Urothelium cell line (cell line): ENCODE measurements at regions not wholly inside any gene's neighbourhood (a gene's known extent, or its start where the extent isn't known, plus 50 kb on each side); places are given as distances from the start of the nearest gene placed in this dataset.

Experiments used
- DNase-seq: peaks from one replicate; pipeline ENCODE4 v3.0.0; 2011; ENCODE audit warnings: low spot score, mixed read lengths
- FAIRE-seq: peaks from 2 replicates; lab custom pipeline; 2011; peaks lifted over from hg19 to GRCh38; lab: Jason Lieb, UNC

DNA sequence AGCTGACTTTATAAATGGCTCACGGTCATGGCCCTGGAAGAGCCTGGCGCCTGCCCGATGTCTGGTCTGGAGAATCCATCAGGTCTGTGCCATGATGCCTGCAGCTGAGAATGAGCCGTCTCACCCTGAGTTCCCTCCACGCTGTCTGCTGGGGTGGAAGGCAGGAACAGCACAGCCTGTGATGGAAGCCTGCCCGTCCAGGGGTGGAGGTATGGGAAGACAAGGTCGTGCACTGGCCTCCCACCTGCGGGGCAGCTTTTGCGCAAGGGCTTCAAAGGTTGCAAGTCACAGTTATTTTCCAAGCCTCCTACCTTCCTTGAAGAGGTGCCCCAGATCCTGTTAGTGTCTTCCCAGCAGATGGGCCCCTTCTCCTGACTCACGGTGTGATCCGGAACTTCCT lies 275.5 kb downstream of the FAM43A start:
- DNase-seq (no peak), FAIRE-seq (no peak)

DNA sequence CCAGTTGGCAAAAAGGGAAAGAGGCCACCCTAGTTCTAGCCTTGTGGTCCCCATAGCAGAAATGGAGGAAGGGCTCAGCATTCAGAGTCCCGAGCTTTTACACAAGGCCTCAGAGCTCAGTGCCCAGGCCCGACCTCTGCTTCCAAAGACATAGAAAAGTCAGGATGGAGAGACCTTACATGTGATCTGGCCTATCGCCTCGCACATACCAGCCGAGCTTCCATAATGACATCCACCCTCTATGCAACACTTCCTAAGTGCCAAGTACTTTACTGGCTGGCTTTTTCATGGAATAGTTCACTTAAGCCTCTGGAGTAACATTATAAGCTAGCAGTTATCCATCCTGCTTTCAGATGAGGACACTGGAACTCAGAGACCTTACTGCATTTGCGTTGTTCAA lies 275.9 kb downstream of the FAM43A start:
- DNase-seq (no peak), FAIRE-seq (no peak)

DNA sequence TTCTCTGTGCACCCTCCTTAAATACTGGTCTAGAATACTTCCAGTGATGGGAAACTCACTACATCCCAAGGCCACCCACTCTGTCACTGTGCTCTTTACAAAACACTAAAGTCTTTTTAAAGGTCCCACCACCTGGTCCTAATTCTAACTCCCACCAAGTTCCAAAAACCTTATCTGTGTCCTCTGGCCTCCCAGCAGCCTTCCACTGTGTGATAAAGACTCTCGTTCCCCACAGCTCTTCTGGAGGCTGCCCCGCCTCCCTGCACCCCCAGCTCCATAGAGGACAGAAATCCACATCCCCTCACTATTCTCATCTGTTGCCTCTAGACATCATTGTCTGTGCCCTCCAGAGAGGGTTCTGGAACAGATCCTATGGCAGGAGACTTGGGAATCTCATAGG lies 276.4 kb downstream of the FAM43A start:
- no peak for DNase-seq
- FAIRE-seq: no peak

DNA sequence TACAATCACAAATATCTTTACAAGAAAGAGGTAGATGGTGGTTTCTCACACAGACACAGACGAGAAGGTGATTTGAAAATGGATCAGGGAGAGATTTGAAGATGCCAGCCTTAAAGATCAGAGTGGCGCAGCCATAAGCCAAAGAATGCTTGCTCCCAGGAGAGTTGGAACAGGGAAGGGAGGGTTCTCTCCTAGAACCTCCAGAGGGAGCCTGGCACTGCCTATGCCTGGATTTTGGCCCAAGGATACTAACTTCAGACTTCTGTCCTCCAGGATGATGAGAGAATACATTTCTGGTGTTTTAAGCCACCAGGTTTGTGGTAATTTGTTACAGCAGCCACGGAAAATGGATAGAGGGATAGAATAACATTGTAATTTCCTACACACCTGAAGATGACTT lies 279.1 kb downstream of the FAM43A start:
- FAIRE-seq (no peak), DNase-seq (no peak)

DNA sequence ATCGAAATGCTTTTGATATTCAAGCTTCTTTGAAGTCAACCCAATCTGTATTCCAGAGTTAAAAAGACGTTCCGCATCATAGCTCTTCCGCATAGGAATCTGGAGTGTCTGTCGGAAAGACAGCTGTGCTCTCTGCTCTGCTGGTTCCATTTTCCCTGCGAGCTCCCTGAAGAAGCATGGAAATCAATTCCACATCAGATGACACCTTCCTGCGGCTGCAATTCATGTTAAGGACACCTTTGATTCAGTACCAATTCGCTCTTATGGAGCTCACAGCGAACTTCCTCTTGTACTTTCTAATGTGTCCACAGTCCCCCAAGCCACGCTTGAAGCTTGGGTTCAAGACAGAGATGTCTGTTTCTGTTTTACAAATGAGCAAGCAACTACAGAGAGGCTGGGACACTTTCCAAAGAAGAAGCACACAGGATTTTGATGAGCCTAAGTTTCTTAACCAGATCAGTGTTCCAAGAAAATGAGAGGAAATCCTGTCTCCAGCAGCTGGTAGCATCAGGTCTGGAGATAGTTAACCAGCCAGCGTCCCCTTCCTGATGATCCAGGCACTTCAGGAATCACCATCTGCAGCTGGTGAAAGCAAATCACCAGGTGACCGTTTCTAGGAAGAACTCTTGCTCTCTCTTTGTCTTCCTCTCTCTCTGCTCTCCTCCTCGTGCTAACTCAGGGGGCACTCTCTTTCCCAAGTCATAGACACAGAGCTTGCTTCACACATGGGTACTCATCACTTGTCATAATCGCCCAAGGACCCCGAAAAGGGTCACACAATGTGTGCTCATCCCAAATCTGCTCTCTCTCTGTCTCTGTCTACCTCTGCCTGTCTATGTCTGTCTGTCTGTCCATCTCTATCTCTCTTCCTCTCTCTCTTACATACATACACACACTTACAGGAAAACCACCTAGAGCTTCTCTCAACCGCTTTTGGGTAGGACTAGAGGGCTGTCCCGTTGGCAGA lies 281.8 kb downstream of the FAM43A start:
- DNase-seq: no peak
- FAIRE-seq: no peak

DNA sequence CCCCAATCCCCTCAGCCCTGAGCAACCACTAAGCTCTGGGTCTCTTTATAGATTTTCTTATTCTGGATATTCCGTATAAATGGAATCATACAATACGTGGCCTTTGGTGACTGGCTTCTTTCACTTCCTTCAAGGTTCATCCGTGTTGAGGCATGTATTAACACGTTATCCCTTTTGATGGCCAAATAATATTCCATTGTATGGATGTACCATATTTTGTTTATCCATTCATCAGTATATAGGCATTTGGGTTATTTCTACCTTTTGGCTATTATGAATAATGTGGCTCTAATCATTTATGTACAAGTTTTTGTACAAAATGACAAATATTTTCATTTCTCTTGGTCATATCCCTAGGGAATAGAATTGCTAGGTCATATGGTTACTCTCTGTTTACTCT lies 284.4 kb downstream of the FAM43A start:
- no peak for FAIRE-seq
- DNase-seq: no peak

DNA sequence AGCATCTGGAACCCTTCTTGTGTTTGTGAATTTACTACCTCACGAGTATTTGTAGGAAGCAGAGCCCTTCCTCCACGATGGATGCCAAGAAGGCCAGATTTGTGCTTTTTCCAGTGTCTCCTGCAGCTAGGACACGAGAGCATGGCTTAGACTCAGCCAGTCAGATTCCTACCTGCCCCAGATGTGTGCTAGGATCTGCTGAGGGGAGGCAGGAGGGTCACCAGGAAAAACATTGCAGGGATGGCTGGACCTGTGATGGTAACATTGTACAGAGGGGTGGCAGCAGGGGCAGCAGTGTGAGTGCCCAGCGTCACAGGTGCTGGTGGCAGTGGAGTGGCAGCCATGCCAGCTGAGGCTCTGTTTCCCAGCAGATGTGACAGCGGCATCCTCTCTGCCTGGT lies 285.3 kb downstream of the FAM43A start:
- DNase-seq (no peak), FAIRE-seq (no peak)

DNA sequence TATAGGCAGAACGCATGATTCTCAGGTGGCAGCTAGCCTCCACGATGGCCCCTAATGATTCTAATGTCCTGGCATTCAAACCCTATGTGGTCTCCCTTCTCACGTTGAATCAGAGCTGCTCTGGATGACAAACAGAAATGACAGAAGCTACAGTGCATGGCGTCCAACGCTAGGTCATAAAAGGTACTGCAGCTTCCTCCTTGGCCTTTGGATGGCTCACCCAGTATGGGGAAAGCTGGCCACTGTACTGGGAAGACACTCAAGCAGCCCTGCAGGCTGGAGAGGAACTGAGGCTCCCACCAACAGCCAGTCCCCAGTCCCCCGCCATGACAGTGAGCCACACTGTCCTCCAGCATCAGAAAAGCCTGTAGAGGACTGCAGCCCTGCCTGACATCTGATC lies 286.3 kb downstream of the FAM43A start:
- FAIRE-seq (no peak), DNase-seq (no peak)

DNA sequence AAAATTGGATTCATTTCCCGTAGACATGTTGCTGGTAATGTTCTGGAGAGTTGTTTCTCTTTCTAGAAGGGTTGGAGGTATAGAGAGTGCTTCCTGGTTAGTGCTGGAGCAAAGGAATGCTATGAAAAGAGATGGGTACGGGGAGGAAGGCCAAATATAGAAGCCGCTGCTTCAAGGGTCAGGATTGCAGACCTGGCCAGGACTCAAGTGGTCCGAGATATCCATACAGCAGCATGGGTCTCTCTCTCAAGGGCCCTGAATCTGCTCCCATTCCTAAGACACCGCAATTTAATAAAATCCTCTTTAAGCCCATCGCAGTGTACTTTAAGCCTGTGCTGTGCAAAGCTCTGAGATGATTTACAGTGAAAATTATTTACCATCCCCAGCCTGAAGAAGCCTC lies 287.0 kb downstream of the FAM43A start:
- FAIRE-seq (no peak), DNase-seq (no peak)

DNA sequence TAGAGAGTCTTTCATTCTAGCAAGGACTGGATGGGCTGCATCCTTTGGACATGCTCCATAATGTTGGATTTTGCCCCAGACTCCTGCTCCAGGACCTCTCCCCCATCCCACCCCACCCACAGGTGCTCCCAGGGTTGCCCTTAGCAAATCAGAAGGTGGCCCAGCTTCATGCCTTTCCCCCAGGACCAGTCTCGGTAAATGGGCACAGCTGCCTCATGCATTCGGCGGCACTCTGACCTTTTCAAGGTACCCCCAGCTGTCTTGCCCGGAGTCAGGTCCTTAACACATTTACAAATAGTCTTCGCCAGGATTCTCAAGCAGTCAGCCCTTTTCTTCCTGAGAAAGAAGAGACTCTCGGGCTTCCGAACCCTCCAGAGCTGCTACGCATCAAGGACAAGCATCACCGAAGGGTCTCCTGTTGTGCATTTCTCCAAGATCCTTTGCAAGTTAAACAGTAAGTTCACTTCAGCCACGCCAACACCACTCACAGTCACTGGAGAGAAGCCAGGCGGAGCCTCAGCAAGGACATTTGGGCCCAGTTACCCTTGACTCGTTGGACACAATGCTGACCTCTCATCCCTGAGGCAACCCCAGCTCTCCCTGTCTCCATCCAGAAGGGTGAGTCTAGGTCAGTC lies 287.8 kb downstream of the FAM43A start:
- FAIRE-seq: no peak
- no peak for DNase-seq

DNA sequence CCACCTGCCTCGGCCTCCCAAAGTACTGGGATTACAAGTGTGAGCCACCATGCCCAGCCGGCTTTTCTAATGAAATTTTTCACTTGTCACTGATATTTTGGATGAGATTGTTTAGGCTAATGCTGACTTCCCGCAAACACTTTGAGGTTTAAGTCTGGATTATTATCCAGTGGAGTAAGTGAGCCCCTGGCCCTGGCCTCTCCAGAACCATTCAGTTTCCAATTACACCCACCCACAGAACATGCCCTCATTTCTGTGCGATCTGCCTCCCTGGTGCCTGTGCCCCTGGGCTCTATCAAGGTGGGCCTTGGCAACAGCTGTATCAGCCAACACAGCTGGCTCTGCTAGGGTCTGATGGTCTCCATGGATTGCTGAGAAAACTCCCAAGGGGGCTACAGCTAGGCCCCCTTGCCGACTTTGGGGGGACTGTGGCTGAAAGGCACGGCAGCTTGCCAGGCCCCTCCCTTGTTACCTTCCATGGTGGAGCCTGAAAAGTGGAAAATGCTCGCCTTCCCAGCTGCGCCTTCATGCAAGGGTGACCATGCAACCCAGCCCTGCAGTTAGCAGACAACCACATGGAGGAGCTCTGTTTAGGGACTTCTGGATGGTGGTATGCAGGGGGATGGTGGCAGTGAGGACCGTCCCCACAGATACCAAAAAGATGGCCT lies 288.9 kb downstream of the FAM43A start:
- no peak for FAIRE-seq
- no peak for DNase-seq

DNA sequence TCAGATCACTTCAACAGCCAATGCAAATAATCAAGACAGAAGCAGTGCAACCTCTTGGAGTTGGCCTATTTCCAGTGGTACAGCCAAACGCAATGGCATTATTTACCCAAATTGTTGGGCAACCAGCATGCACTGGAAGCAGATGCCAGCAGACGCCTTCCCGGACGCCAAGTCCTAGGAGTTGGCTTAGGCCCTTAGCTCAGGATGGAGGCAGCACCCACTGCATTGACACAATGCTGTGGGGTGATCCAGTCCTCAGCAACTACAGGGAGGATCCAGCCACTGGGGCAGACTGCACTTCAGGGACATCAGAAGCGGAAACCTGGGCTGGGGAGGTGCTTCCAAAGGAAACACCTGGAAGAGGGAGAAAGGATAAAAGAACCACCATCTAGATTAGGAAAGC lies 290.4 kb downstream of the FAM43A start:
- FAIRE-seq (no peak), DNase-seq (no peak)

DNA sequence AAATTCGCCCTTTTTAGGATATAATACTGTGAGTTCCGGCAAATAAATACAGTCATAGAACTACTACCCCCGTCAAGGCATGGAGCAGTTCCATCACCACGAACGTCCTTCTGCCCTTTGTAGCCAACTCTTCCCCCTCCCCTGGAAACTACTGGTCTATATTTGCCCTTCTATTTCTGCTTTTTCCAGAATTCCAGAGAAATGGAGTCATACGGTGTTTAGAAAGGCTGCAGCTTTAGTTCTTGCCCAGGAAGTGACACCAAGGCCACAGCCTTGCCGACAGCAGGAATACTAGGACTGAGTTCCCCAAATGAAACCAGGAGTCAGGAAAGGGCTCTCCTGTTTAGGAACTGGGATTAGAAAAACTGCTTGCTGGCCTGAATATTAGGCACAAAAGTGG lies 291.2 kb downstream of the FAM43A start:
- no peak for DNase-seq
- no peak for FAIRE-seq

DNA sequence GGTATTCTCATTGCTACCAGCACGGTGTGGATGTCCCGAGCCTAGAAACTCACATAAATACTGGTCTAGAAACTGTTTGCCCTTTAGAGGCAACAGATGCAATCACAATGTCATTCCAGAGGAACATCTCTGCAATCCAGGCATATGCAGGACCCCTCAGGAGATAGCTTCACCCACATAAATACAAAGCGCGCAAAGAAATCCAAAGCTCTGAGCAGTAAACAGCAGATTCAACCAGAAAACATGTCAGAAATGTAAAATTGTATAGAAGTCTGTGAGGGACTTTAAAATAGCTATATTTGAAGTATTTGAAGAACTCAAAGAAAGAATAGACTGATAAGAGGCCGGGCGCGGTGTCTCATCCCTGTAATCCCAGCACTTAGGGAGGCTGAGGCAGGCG lies 291.7 kb downstream of the FAM43A start:
- no peak for FAIRE-seq
- no peak for DNase-seq

DNA sequence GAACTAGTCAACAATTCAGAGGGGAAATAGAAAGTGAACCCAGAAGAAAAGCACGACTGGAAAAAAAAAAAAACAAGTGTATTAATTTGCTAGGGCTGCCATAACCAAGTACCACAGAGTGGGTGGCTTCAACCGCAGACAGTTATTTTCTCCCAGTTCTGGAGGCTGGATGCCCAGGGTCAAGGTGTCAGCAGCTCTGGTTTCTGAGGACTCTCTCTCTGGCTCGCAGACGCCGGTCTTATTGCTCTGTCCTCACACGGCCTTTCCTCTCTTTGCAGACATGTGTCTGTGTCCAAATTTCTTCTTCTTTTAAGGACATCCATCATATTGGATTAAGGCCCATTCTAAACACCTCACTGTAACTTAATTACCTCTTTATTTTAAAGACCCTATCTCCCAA lies 291.8 kb downstream of the XXYLT1 start:
- no peak for FAIRE-seq
- DNase-seq: no peak

DNA sequence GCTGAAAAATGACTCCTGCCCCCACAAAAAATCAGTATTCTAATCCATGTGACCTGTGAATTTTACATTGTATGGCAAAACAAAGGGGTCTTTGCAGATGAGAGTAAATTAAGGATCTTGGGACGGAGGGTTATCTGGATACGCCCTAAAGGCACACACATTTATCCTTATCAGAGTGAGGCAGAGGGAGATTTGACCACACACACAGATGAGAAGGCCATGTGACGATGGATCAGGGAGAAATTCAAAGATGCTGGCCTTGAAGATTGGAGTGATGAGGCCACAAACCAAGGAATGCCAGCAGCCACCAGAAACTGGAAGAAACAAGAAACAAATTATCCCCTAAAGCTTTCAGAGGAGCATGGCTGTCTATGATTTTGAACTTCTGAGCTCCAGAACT lies 288.5 kb downstream of the XXYLT1 start:
- DNase-seq: no peak
- no peak for FAIRE-seq

DNA sequence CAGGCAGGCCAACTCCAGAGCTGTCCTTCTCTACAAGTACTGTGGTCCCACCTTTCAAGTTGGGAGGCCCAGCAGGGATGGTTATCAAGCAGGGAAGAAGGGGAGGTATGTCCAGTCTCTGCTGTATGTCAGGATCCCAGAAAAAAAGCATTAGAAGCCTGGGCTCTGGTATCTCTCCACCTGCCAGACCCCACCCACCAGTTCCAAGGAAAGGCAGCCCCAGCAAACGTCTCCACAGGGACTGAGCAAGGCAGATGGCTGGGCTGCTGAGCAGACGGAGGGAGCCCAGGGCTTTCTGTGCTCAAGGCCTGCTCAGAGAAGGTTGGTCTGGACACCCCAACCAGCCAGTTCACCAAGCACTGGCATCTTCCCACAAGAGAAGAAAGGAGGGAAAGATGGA lies 287.8 kb downstream of the XXYLT1 start:
- no peak for DNase-seq
- FAIRE-seq: no peak

DNA sequence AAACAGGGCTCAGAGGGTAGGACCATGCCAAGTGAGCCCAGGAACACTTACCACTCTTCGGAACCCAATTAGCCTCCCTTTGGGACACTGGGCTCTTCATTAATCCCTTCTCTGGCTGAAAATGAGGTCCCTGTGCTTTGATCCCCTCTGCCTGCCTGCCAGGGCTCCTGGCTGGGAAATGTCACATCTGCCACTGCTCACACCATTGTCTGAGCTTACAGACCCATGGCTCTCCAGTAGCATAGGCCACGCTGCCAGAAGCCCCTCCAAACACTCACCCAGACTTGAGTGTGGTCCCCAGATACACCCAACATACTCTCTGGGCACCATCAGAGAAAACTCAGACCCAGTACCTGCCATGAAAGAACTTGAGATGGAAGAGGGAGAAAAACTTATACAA lies 287.3 kb downstream of the XXYLT1 start:
- FAIRE-seq (no peak), DNase-seq (no peak)

DNA sequence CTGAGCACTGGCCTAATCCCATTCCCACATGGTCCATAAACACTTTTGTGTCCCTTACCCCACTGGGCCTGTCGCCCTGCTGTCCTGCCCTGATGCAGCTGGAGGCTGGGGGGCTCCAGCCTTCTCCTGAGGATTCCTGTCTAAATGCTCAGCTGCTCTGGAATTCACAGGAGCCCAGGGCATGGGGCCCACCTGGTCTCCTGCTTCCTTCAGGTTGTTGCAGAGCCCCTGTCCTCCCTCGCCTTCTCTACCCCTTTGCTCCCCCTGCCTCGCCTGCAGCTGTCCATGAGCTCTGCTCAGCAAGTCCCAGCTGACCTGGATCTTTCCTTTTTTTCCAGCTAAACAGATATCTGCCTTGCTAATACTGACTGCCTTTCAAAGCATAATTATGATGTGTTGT lies 286.9 kb downstream of the XXYLT1 start:
- FAIRE-seq: no peak

DNA sequence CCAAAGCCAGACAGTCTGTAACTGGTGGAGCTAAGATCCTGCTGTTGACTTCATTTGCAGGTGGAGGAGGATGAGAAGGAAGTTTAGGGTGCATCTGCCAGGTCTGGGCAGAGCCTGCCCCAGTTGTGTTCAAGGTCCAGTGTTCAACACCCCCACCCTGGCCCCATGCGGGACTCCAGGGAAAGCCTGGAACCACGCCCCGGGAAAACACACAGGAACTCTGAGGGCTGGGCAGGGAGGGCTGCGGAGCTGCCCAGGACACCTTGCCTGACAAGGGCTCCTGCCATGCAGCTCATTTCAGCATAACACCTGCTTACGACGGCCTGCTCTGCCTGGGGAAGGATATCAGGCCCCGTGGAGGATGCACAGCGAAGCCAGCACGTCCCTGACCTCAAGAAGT lies 286.3 kb downstream of the XXYLT1 start:
- DNase-seq: no peak
- no peak for FAIRE-seq

More for the DNA sequence above, 286.9 kb downstream of the XXYLT1 start:
- DNase-seq: no peak

DNA sequence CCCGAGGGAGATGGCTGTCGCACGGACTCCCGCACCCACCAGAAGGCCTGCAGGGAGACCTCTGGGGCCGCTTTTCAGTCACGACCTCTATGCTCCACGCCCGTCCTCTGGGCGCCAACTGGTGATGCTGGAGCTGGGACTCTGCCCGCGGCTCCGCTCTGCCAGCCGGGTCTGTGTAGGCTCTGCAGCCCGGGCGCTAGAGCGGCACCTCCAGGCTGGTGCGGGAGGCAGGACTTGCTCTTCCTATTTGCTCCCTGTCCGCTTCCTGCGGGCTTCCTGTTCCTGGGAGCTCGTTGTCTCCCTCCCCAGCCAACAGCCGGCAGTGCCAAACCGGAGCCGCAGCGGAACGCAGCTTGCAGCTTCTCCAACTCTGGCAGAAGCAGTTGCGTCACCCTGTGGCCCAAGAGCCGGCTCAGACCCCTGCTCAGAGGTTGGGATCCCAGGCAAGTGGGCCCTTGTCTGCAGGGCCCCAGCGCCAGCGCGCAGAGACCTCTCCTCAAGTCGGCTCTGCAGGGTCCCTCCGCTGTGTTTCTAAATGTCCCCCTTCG lies 285.9 kb downstream of the XXYLT1 start:
- FAIRE-seq (no peak), DNase-seq (no peak)
